ENCODE measurements at regions not wholly inside any gene's neighbourhood (a gene's known extent, or its start where the extent isn't known, plus 50 kb on each side); places are given as distances from the start of the nearest gene placed in this dataset.
A peak's percentile ranks its signal among the peaks of the same experiment; 100 is the strongest.

- no peak for TF ChIP-seq RORB (CRISPR knock-in tag; IDR thresholded peaks at IDR 0.05)
- no peak for TF ChIP-seq ELF4 (CRISPR knock-in tag; IDR thresholded peaks at IDR 0.05; ENCODE audit: low read depth)
- no peak for TF ChIP-seq FOXP1 (CRISPR knock-in tag; IDR thresholded peaks at IDR 0.05; ENCODE audit: borderline replicate concordance)
- TF ChIP-seq TEAD4 (CRISPR knock-in tag; IDR thresholded peaks at IDR 0.05): no peak
- no peak for TF ChIP-seq ZNF317 (CRISPR knock-in tag; IDR thresholded peaks at IDR 0.05; ENCODE audit: borderline replicate concordance, low read depth)
- TF ChIP-seq ZSCAN18 (CRISPR knock-in tag; IDR thresholded peaks at IDR 0.05): no peak
- no peak for TF ChIP-seq ATF3 (CRISPR knock-in tag; conservative IDR thresholded peaks at IDR 0.05)
- TF ChIP-seq SMAD3 (CRISPR knock-in tag; IDR thresholded peaks at IDR 0.05; ENCODE audit: borderline replicate concordance): no peak
Observed at GRCh38 chr3:126289096-126289495, 68.1 kb downstream of the KLF15 start (continued).

GRCh38 chr3:126288314-126288713, 68.9 kb downstream of the KLF15 start:
- ChIA-PET POLR2A (no interaction called here), CTCF (interaction anchor here (1.5 kb wide), 1 partner anchor 42 kb away, joined by 4 read pairs; no protein-coding TSS in a partner anchor)
- Mint-ChIP-seq H3K4me1 (peaks cover 38% of the 10 kb centered on the region), H3K27ac (no peak overlapping the region), H3K9me3 (no peaks in the 10 kb centered on the region), H3K36me3 (no peaks in the 10 kb centered on the region), H3K27me3 (ENCODE audit: low read depth) (peaks cover 46% of the 10 kb centered on the region), H3K4me3 (peak overlapping the region; percentile 68)
- ATAC-seq: no peak
- TF ChIP-seq MLX (CRISPR knock-in tag; IDR thresholded peaks at IDR 0.05) (no peak), E2F4 (CRISPR knock-in tag; IDR thresholded peaks at IDR 0.05; ENCODE audit: borderline replicate concordance, low read depth) (no peak), HMGXB4 (CRISPR knock-in tag; IDR thresholded peaks at IDR 0.05) (no peak), NR1H2 (CRISPR knock-in tag; IDR thresholded peaks at IDR 0.05) (no peak), SMAD3 (CRISPR knock-in tag; IDR thresholded peaks at IDR 0.05; ENCODE audit: borderline replicate concordance) (no peak), TEAD4 (CRISPR knock-in tag; IDR thresholded peaks at IDR 0.05) (no peak), RELA (CRISPR knock-in tag; IDR thresholded peaks at IDR 0.05; ENCODE audit: borderline replicate concordance) (no peak), SOX15 (CRISPR knock-in tag; IDR thresholded peaks at IDR 0.05) (no peak), KAT7 (CRISPR knock-in tag; IDR thresholded peaks at IDR 0.05; ENCODE audit: borderline replicate concordance) (no peak), NR2C2 (CRISPR knock-in tag; IDR thresholded peaks at IDR 0.05) (no peak), AFF4 (CRISPR knock-in tag; IDR thresholded peaks at IDR 0.05; ENCODE audit: borderline replicate concordance) (no peak), OVOL2 (CRISPR knock-in tag; IDR thresholded peaks at IDR 0.05; ENCODE audit: borderline replicate concordance) (no peak), CDX4 (CRISPR knock-in tag; IDR thresholded peaks at IDR 0.05; ENCODE audit: borderline replicate concordance) (no peak), AR (CRISPR knock-in tag; IDR thresholded peaks at IDR 0.05) (no peak), USF2 (CRISPR knock-in tag; IDR thresholded peaks at IDR 0.05) (no peak), ZNF263 (CRISPR knock-in tag; IDR thresholded peaks at IDR 0.05; ENCODE audit: low read depth) (no peak)
- DNase-seq (ENCODE audit: low spot score): no peak
